HCT116 (cell line): ENCODE measurements at regions not wholly inside any gene's neighbourhood (a gene's known extent, or its start where the extent isn't known, plus 50 kb on each side); places are given as distances from the start of the nearest gene placed in this dataset.

Experiments used
- ELF1 ChIP-seq: IDR thresholded peaks from 2 replicates; pipeline ENCODE4 v1.6.1; 2012; ENCODE audit warnings: low read depth, borderline replicate concordance
- EZH2 ChIP-seq: fragments of 200-600 bp; sonication (generic); IDR thresholded peaks from 2 replicates; pipeline ENCODE4 v1.6.1; 2017; ENCODE audit warnings: antibody characterized with exemption, mixed run types
- EZH2phosphoT487 ChIP-seq: fragments of 200-600 bp; IDR thresholded peaks from 2 replicates; pipeline ENCODE4 v1.6.1; 2018; ENCODE audit warnings: antibody characterized with exemption, borderline replicate concordance
- JUND ChIP-seq: IDR thresholded peaks from 2 replicates; pipeline ENCODE4 v1.6.1; 2012
- POLR2A ChIP-seq: IDR thresholded peaks from 2 replicates; pipeline ENCODE4 v1.7.0; 2011; ENCODE audit warnings: borderline replicate concordance; ENCODE audit not compliant: insufficient read depth, insufficient read length; ENCODE audit errors: extremely low read depth
- RAD21 ChIP-seq: IDR thresholded peaks from 2 replicates; pipeline ENCODE4 v1.6.1; 2012; ENCODE audit warnings: low read depth, mild to moderate bottlenecking
- REST ChIP-seq: IDR thresholded peaks from 2 replicates; pipeline ENCODE4 v1.6.1; 2012; ENCODE audit warnings: low read depth
- SIN3A ChIP-seq: IDR thresholded peaks from 2 replicates; pipeline ENCODE4 v1.6.1; 2012; ENCODE audit warnings: low read depth
- TCF7L2 ChIP-seq: IDR thresholded peaks from 2 replicates; pipeline ENCODE4 v1.7.0; 2011; ENCODE audit warnings: borderline replicate concordance, inconsistent platforms; ENCODE audit not compliant: insufficient read depth, insufficient read length; ENCODE audit errors: extremely low read depth
- TF ChIP-seq, protein P1 (sequence below), 3 experiments: fragments of 200-600 bp in 1 of 3; sonication (generic) in 1 of 3; IDR thresholded peaks in 2 of 3; conservative IDR thresholded peaks in 1 of 3; 2 replicates each; pipeline ENCODE4 v1.5.1; 2012 to 2017; ENCODE audit warnings: low read depth in 2 of 3, low read length in 2 of 3, antibody characterized with exemption in 1 of 3, borderline replicate concordance in 1 of 3, control low read depth in 1 of 3, mild to moderate bottlenecking in 1 of 3, mixed read lengths in 1 of 3, mixed run types in 1 of 3, moderate library complexity in 1 of 3; ENCODE audit not compliant: insufficient read depth in 1 of 3
- TF ChIP-seq, protein P2 (sequence below): IDR thresholded peaks from 2 replicates; pipeline ENCODE4 v1.6.1; 2012

DNA sequence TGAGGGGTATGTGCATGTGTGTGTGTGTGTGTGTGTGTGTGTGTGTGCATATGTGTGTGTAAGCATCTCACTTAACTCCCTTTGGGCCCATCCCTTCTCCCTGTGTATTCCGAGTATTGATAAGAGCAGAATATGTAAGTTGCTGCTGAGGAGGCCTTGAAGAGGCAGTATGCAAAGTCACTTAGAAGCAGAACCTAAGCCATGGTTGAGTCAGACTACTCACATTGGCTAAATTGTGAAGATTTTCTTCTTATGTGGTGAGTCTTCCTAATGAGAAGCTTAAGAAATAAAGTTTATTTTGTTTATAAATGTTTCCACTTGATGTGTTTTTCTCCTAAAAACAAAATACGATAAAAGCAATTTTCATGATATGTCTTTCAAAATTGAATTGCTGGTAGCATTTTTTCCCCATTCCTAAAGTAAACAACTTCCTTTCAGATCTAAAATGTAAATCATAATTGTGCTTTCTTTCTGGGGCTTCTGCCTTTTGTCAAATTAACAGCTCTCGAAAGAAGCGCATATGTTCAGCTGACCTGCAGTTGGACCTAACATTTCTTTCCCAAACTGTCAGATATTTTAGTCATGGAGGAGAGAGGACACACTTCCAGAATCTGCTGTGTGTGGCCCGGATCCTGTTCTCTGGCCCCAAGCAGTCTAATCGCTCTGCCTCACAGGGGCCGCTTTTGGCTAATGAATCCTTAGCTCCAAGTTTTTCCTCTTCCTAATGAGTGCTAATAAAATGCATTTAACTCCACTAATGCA is 284.0 kb downstream of the DUSP10 start:
- TF ChIP-seq SIN3A (no peak), REST (no peak), EZH2phosphoT487 (no peak), POLR2A (no peak), TCF7L2 (no peak), EZH2 (no peak), ELF1 (no peak), JUND (no peak), RAD21 (no peak)
- TF ChIP-seq, protein P1, sequence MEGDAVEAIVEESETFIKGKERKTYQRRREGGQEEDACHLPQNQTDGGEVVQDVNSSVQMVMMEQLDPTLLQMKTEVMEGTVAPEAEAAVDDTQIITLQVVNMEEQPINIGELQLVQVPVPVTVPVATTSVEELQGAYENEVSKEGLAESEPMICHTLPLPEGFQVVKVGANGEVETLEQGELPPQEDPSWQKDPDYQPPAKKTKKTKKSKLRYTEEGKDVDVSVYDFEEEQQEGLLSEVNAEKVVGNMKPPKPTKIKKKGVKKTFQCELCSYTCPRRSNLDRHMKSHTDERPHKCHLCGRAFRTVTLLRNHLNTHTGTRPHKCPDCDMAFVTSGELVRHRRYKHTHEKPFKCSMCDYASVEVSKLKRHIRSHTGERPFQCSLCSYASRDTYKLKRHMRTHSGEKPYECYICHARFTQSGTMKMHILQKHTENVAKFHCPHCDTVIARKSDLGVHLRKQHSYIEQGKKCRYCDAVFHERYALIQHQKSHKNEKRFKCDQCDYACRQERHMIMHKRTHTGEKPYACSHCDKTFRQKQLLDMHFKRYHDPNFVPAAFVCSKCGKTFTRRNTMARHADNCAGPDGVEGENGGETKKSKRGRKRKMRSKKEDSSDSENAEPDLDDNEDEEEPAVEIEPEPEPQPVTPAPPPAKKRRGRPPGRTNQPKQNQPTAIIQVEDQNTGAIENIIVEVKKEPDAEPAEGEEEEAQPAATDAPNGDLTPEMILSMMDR (IDR thresholded peaks at IDR 0.05 in 2 of 3, conservative IDR thresholded peaks at IDR 0.05 in 1 of 3; ENCODE audit: borderline replicate concordance in 1 of 3, insufficient read depth in 1 of 3, low read depth in 2 of 3, low read length in 2 of 3): no peak
- TF ChIP-seq, protein P2, sequence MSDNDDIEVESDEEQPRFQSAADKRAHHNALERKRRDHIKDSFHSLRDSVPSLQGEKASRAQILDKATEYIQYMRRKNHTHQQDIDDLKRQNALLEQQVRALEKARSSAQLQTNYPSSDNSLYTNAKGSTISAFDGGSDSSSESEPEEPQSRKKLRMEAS: no peak
